ENCODE measurements at regions not wholly inside any gene's neighbourhood (a gene's known extent, or its start where the extent isn't known, plus 50 kb on each side); places are given as distances from the start of the nearest gene placed in this dataset.

GRCh38 chr4:19135895-19136633 is 1114.5 kb upstream of the LCORL start:
- H3K4me3 ChIP-seq, result no peak overlapping the region
- no peaks in the 10 kb centered on the region for H3K27me3 ChIP-seq (replicated peaks in 1 of 7)
- intact Hi-C loops (cut with DNase I; ENCODE audit: low total_unique reads), result no loop called here
- peaks cover 0 to 9% (median 0%) of the 10 kb centered on the region in 8 donors for H3K9me3 ChIP-seq
- WGBS, 5 donors, result 81 to 87% (median 85%) methylated on average over 1 of the region's 1 CpG
- no peaks in the 10 kb centered on the region for H3K4me1 ChIP-seq
- no peaks in the 10 kb centered on the region for H3K36me3 ChIP-seq
- no peak for DNase-seq
- TF ChIP-seq POLR2AphosphoS5 (IDR thresholded peaks at IDR 0.05) (no peak), POLR2A (IDR thresholded peaks at IDR 0.05) (no peak), CTCF (IDR thresholded peaks at IDR 0.05 in 8 of 11, conservative IDR thresholded peaks at IDR 0.05 in 3 of 11) (no peak)
- no peak overlapping the region for H3K27ac ChIP-seq

- no peak for DNase-seq
- TF ChIP-seq POLR2AphosphoS5 (IDR thresholded peaks at IDR 0.05) (no peak), CTCF (IDR thresholded peaks at IDR 0.05 in 8 of 11, conservative IDR thresholded peaks at IDR 0.05 in 3 of 11) (no peak), POLR2A (IDR thresholded peaks at IDR 0.05) (no peak)
- WGBS, 5 donors, result 66 to 84% (median 73%) methylated on average over 3 of the region's 3 CpGs
Observed at GRCh38 chr4:19134685-19135084, 1113.1 kb upstream of the LCORL start.

GRCh38 chr4:19133315-19133714 is 1111.8 kb upstream of the LCORL start:
- TF ChIP-seq POLR2AphosphoS5 (IDR thresholded peaks at IDR 0.05), result no peak
- no peak for TF ChIP-seq CTCF (IDR thresholded peaks at IDR 0.05 in 8 of 11, conservative IDR thresholded peaks at IDR 0.05 in 3 of 11)
- TF ChIP-seq POLR2A (IDR thresholded peaks at IDR 0.05), result no peak
- no peak overlapping the region for H3K4me3 ChIP-seq
- WGBS, 5 donors, result 74 to 93% (median 80%) methylated on average over 1 of the region's 1 CpG

More at GRCh38 chr4:19134685-19135084, 1113.1 kb upstream of the LCORL start:
- Histone ChIP-seq H3K27ac (no peak overlapping the region), H3K4me1 (no peaks in the 10 kb centered on the region), H3K4me3 (no peak overlapping the region), H3K27me3 (replicated peaks in 1 of 7) (no peaks in the 10 kb centered on the region), H3K36me3 (no peaks in the 10 kb centered on the region), H3K9me3 (peaks cover 0 to 4% (median 0%) of the 10 kb centered on the region in 8 donors)
- intact Hi-C loops (cut with DNase I; ENCODE audit: low total_unique reads), result no loop called here

GRCh38 chr4:19130866-19131265 is 1109.3 kb upstream of the LCORL start:
- Histone ChIP-seq H3K4me3 (no peak overlapping the region), H3K9me3 (peaks cover 0 to 2% (median 0%) of the 10 kb centered on the region in 8 donors), H3K4me1 (no peaks in the 10 kb centered on the region), H3K36me3 (no peaks in the 10 kb centered on the region), H3K27ac (no peak overlapping the region), H3K27me3 (replicated peaks in 1 of 7) (no peaks in the 10 kb centered on the region)
- no peak for TF ChIP-seq POLR2AphosphoS5 (IDR thresholded peaks at IDR 0.05)
- no peak for TF ChIP-seq POLR2A (IDR thresholded peaks at IDR 0.05)
- no peak for TF ChIP-seq CTCF (IDR thresholded peaks at IDR 0.05 in 8 of 11, conservative IDR thresholded peaks at IDR 0.05 in 3 of 11)
- DNase-seq, result no peak
- intact Hi-C loops (cut with DNase I; ENCODE audit: low total_unique reads), result no loop called here

More at GRCh38 chr4:19133315-19133714, 1111.8 kb upstream of the LCORL start:
- Histone ChIP-seq H3K27ac (no peak overlapping the region), H3K27me3 (replicated peaks in 1 of 7) (no peaks in the 10 kb centered on the region), H3K36me3 (no peaks in the 10 kb centered on the region), H3K4me1 (no peaks in the 10 kb centered on the region), H3K9me3 (peaks cover 0 to 4% (median 0%) of the 10 kb centered on the region in 8 donors)
- intact Hi-C loops (cut with DNase I; ENCODE audit: low total_unique reads), result no loop called here
- no peak for DNase-seq
